NCI-H510A treated with DMSO at 0.1 percent for 48 hours (cell line): ENCODE measurements at regions not wholly inside any gene's neighbourhood (a gene's known extent, or its start where the extent isn't known, plus 50 kb on each side); places are given as distances from the start of the nearest gene placed in this dataset.
"Not testable (repeated sequence)": the region's sequence is repeated elsewhere in the genome, so short reads cannot be mapped to it uniquely, and the experiment has no call there.

Source experiments
- DNase-seq: peaks from one replicate; lab custom pipeline; 2025; lab: John Stamatoyannopoulos, UW

GRCh38 chr9:78438211-78438610 is 141.3 kb downstream of the PSAT1 start:
- no peak for DNase-seq

GRCh38 chr9:78438780-78439179 is 141.9 kb downstream of the PSAT1 start:
- DNase-seq: no peak

GRCh38 chr9:78439190-78439865 is 142.4 kb downstream of the PSAT1 start:
- DNase-seq: peak; percentile 86

- DNase-seq: no peak
These were observed 143.2 kb downstream of the PSAT1 start for GRCh38 chr9:78439866-78440830.

- DNase-seq: no peak
These were observed 144.5 kb downstream of the PSAT1 start for GRCh38 chr9:78441396-78441795.

- no peak for DNase-seq
These were observed 145.0 kb downstream of the PSAT1 start for GRCh38 chr9:78441822-78442431.

- DNase-seq: not testable (repeated sequence)
These were observed 145.7 kb downstream of the PSAT1 start for GRCh38 chr9:78442577-78442976.

- DNase-seq: no peak
These were observed 147.0 kb downstream of the PSAT1 start for GRCh38 chr9:78443946-78444345.

GRCh38 chr9:78448960-78449673 is 152.2 kb downstream of the PSAT1 start:
- no peak for DNase-seq

- DNase-seq: no peak
These were observed 156.5 kb downstream of the PSAT1 start for GRCh38 chr9:78453450-78453849.

GRCh38 chr9:78462611-78463010 is 165.7 kb downstream of the PSAT1 start:
- DNase-seq: no peak

- peak; percentile 3 for DNase-seq
These were observed 166.8 kb downstream of the PSAT1 start for GRCh38 chr9:78463750-78464149.

GRCh38 chr9:78468231-78468630 is 171.3 kb downstream of the PSAT1 start:
- DNase-seq: no peak

- no peak for DNase-seq
These were observed 172.2 kb downstream of the PSAT1 start for GRCh38 chr9:78468974-78469576.

- no peak for DNase-seq
These were observed 173.3 kb downstream of the PSAT1 start for GRCh38 chr9:78470216-78470615.

- DNase-seq: no peak
These were observed 173.8 kb downstream of the PSAT1 start for GRCh38 chr9:78470741-78471140.

- no peak for DNase-seq
These were observed 175.2 kb downstream of the PSAT1 start for GRCh38 chr9:78472111-78472510.

- DNase-seq: no peak
These were observed 182.5 kb downstream of the PSAT1 start for GRCh38 chr9:78479441-78479840.

- DNase-seq: no peak
These were observed 189.7 kb downstream of the PSAT1 start for GRCh38 chr9:78486661-78487060.

GRCh38 chr9:78490231-78490630 is 193.3 kb downstream of the PSAT1 start:
- DNase-seq: no peak

- no peak for DNase-seq
These were observed 194.5 kb downstream of the PSAT1 start for GRCh38 chr9:78491402-78491801.
